ENCODE measurements at regions not wholly inside any gene's neighbourhood (a gene's known extent, or its start where the extent isn't known, plus 50 kb on each side); places are given as distances from the start of the nearest gene placed in this dataset.

DNA sequence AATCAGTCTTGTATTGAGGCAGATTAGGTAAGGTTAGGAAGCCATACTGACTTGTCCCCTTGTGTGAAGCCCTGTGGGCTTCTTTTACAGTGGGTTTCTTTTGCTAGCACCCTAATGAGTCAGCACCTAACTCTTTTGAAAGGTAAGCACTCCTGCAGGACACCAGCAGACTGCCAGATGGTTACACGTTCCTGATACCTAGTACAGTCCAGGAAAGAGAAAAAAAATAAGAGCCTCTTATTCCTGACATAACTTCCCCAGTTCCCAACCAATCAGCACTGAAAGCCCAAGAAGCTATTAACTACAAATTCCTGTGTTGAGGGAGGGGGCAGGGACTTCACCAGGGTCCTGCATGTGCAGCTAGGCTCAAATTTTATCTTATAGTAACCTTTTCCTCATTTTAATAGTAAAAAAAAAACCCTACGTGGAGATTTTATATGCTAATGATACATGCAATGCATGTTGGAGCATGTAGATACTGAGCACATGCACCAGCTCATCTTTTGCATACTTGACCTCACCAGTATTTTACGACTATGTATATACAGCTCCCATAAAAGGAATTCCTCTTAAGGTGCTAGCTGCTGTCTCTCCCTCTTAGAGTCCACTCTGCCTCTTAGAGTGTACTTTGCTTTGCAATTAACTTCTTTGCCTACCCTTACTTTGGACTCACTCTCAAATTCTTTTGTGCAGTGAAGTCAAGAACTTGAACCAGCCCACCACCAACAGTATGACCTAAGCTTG, 84.7 kb upstream of the RORB start (continued):
- TF ChIP-seq, protein P1, sequence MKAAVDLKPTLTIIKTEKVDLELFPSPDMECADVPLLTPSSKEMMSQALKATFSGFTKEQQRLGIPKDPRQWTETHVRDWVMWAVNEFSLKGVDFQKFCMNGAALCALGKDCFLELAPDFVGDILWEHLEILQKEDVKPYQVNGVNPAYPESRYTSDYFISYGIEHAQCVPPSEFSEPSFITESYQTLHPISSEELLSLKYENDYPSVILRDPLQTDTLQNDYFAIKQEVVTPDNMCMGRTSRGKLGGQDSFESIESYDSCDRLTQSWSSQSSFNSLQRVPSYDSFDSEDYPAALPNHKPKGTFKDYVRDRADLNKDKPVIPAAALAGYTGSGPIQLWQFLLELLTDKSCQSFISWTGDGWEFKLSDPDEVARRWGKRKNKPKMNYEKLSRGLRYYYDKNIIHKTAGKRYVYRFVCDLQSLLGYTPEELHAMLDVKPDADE (IDR thresholded peaks at IDR 0.05), result no peak
- no peak for TF ChIP-seq EZH2 (IDR thresholded peaks at IDR 0.05; ENCODE audit: low read depth, unreplicated experiment)
- TF ChIP-seq JUNB (IDR thresholded peaks at IDR 0.05; ENCODE audit: unreplicated experiment), result no peak
- no peak for TF ChIP-seq ZNF114 (CRISPR knock-in tag; IDR thresholded peaks at IDR 0.05)
- TF ChIP-seq POLR2AphosphoS5 (IDR thresholded peaks at IDR 0.05; ENCODE audit: low read depth), result no peak
- TF ChIP-seq STAT1 (IDR thresholded peaks at IDR 0.05; ENCODE audit: unreplicated experiment), result no peak

DNA sequence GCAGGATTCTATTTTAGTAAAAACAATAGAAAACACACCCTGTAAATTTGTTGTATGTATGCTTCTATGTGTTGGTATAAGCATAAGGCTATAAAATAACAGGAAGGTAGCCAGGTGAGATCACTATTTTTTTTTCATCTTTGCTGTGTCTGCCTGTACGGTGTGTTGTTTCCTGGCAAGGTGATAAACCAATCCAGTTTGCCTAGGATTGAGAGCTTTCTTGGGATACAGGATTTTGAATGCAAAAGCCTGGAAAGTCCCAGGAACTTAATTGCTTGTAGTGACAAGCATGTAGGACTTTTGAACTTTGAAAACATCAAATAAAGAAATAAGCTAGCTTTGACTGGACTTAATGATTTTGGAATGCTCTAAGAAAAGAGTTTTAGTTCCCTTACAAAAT, 83.3 kb upstream of the RORB start:
- no peaks in the 10 kb centered on the region for H3K4me1 ChIP-seq (ENCODE audit: insufficient read depth)
- no peak overlapping the region for H2AFZ ChIP-seq
- no peak for DNase-seq (ENCODE audit: low spot score)
- H3K9me2 ChIP-seq (ENCODE audit: insufficient read depth), result no peaks in the 10 kb centered on the region; the same call in 1 of the 2 replicates
- Mint-ChIP-seq H3K4me3 (no peak overlapping the region), H3K27me3 (ENCODE audit: insufficient read depth, low read depth, poor library complexity) (no peaks in the 10 kb centered on the region), H3K36me3 (ENCODE audit: low read depth) (no peaks in the 10 kb centered on the region; the same call in 2 of the 3 replicates), H3K27ac (no peak overlapping the region), H3K9me3 (no peaks in the 10 kb centered on the region), H3K4me1 (peaks cover 3% of the 10 kb centered on the region; the same call in 1 of the 3 replicates)
- no peak for ATAC-seq
- H4K20me1 ChIP-seq (replicated peaks; ENCODE audit: insufficient read depth), result no peaks in the 10 kb centered on the region
- no peaks in the 10 kb centered on the region for H3F3A ChIP-seq (replicated peaks; ENCODE audit: low read depth)
- no peaks in the 10 kb centered on the region for H3K79me2 ChIP-seq (replicated peaks; ENCODE audit: insufficient read depth)
- H3K4me3 ChIP-seq, result no peak overlapping the region
- TF ChIP-seq EZH2 (IDR thresholded peaks at IDR 0.05; ENCODE audit: low read depth, unreplicated experiment) (no peak), ZNF114 (CRISPR knock-in tag; IDR thresholded peaks at IDR 0.05) (no peak), NANOG (IDR thresholded peaks at IDR 0.05; ENCODE audit: borderline replicate concordance) (no peak)
- TF ChIP-seq, protein P1 (IDR thresholded peaks at IDR 0.05), result no peak
- no peaks in the 10 kb centered on the region for H3K36me3 ChIP-seq (ENCODE audit: insufficient read depth)
- H3K27ac ChIP-seq (ENCODE audit: low read depth), result no peak overlapping the region
- no peak overlapping the region for H3K4me2 ChIP-seq
- no peaks in the 10 kb centered on the region for H3K27me3 ChIP-seq (ENCODE audit: insufficient read depth)

DNA sequence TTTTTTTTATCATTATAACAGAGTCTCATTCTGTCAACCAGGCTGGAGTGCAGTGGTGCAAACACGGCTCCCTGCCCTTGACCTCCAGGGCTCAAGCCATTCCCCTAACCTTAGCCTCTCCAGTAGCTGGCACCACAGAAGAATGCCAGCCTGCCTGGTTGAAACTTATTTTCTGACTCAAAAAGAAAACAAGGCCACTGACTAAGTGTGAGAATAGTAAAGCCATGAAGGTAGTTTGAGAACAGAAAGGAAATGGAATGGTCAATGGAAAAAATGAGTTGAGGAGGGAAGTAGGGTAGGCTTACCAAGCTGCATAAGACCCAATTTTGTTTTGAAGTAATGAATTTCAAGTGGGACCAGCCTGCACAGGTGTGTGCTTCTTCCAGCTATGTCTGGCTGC, 82.8 kb upstream of the RORB start:
- no peaks in the 10 kb centered on the region for H3K36me3 ChIP-seq (ENCODE audit: insufficient read depth)
- no peak for DNase-seq (ENCODE audit: low spot score)
- no peak overlapping the region for H3K4me3 Mint-ChIP-seq
- no peak for ATAC-seq
- H3K4me3 ChIP-seq, result no peak overlapping the region
- H3K27me3 Mint-ChIP-seq (ENCODE audit: insufficient read depth, low read depth, poor library complexity), result no peaks in the 10 kb centered on the region
- no peaks in the 10 kb centered on the region; the same call in 1 of the 2 replicates for H3K9me2 ChIP-seq (ENCODE audit: insufficient read depth)
- H4K20me1 ChIP-seq (replicated peaks; ENCODE audit: insufficient read depth), result no peaks in the 10 kb centered on the region
- H3K4me1 Mint-ChIP-seq, result peaks cover 3% of the 10 kb centered on the region; the same call in 1 of the 3 replicates
- no peaks in the 10 kb centered on the region for H3K27me3 ChIP-seq (ENCODE audit: insufficient read depth)
- no peak overlapping the region for H3K4me2 ChIP-seq
- no peaks in the 10 kb centered on the region; the same call in 2 of the 3 replicates for H3K36me3 Mint-ChIP-seq (ENCODE audit: low read depth)
- no peak overlapping the region for H2AFZ ChIP-seq
- H3F3A ChIP-seq (replicated peaks; ENCODE audit: low read depth), result no peaks in the 10 kb centered on the region
- no peak overlapping the region for H3K27ac ChIP-seq (ENCODE audit: low read depth)
- no peaks in the 10 kb centered on the region for H3K4me1 ChIP-seq (ENCODE audit: insufficient read depth)
- no peak overlapping the region for H3K27ac Mint-ChIP-seq
- H3K79me2 ChIP-seq (replicated peaks; ENCODE audit: insufficient read depth), result no peaks in the 10 kb centered on the region
- no peaks in the 10 kb centered on the region for H3K9me3 Mint-ChIP-seq
- TF ChIP-seq EZH2 (IDR thresholded peaks at IDR 0.05; ENCODE audit: low read depth, unreplicated experiment), result no peak
- TF ChIP-seq JUNB (IDR thresholded peaks at IDR 0.05; ENCODE audit: unreplicated experiment), result no peak
- TF ChIP-seq, protein P2, sequence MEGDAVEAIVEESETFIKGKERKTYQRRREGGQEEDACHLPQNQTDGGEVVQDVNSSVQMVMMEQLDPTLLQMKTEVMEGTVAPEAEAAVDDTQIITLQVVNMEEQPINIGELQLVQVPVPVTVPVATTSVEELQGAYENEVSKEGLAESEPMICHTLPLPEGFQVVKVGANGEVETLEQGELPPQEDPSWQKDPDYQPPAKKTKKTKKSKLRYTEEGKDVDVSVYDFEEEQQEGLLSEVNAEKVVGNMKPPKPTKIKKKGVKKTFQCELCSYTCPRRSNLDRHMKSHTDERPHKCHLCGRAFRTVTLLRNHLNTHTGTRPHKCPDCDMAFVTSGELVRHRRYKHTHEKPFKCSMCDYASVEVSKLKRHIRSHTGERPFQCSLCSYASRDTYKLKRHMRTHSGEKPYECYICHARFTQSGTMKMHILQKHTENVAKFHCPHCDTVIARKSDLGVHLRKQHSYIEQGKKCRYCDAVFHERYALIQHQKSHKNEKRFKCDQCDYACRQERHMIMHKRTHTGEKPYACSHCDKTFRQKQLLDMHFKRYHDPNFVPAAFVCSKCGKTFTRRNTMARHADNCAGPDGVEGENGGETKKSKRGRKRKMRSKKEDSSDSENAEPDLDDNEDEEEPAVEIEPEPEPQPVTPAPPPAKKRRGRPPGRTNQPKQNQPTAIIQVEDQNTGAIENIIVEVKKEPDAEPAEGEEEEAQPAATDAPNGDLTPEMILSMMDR (conservative IDR thresholded peaks at IDR 0.05; ENCODE audit: low read depth in 2 of 2), result no peak
